ENCODE measurements at regions not wholly inside any gene's neighbourhood (a gene's known extent, or its start where the extent isn't known, plus 50 kb on each side); places are given as distances from the start of the nearest gene placed in this dataset.

DNA sequence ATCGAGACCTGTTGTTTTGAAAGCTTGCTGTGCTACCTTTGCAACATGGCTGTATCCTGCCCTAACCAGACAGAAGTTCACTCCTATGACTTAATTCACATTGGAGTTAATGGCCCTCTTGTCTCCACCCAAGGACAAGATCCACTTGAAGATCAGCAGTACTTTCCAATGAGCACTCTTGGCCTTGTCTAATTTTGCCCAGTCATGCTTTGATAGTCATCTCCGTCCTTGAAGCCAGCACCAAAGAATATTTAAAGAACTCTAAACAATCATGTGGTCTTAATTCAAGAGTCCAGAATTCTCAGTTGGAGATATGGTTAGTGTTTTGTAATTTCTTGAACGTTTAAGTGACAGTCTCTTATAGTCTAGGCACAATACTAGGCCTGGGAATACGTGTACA is 775.6 kb upstream of the EEF2KMT start:
- no peak for DNase-seq

GRCh38 chr16:5870886-5871691 is 773.5 kb upstream of the EEF2KMT start:
- DNase-seq, result no peak

GRCh38 chr16:5867250-5867649 is 769.7 kb upstream of the EEF2KMT start:
- DNase-seq, result no peak

DNA sequence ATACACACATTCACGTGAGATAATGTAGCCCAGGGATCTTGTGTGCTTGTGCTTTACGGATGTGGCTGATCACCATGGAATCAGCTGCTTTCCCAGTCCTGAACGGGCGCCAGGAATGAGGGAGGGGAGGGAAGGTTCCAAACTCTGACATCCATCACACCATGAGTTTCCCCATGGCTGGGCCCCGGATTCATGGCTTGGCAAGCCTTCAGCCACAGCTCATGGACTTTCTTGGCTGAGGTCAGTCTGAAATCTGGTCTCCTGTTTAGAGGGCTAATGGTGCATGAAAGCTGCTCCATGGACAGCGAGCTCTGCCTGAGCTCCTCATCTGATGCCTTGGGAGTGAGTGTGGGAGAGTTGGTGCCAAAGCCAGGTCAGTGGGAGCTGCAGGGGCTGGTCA is 767.6 kb upstream of the EEF2KMT start:
- no peak for DNase-seq

GRCh38 chr16:5863071-5863606 is 765.5 kb upstream of the EEF2KMT start:
- DNase-seq, result no peak

GRCh38 chr16:5862103-5862840 is 764.7 kb upstream of the EEF2KMT start:
- DNase-seq, result no peak

DNA sequence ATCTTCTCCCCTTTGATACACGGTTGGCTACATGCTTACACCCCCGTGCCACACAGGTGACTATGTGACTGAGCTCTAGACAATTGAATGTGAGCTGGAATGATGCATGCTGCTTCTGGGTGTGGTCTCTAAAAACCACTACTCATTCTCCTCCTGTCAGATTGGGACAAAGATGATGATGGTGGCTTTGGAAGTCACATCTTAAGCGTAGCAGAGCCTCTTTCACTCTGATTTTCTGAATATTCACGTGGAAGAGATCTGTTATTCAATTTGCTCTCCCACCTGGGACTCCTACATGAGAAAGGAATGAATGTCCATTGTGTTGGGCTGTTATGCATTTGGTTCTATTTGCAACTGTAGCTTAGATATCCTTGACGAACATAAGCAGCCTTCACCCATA is 763.6 kb upstream of the EEF2KMT start:
- no peak for DNase-seq

DNA sequence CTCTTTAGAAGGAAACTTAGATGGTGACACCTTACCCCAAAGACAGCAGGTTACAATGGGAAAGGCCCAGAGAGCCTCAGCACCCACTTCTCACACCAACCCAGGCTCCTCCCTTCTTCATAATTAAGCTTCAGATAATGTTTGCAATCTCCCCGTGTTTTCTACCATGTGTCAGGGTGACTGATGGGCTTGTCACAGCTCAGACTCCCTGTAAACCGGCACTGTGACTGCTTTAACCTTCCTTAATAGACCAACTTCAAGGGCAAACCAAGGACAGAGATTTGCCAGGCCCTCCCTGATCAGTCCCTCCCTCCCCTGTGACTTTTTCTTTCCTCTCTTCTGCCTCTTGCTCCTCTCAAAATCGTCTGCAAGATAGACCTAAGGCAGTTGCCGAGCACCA is 760.6 kb upstream of the EEF2KMT start:
- no peak for DNase-seq

DNA sequence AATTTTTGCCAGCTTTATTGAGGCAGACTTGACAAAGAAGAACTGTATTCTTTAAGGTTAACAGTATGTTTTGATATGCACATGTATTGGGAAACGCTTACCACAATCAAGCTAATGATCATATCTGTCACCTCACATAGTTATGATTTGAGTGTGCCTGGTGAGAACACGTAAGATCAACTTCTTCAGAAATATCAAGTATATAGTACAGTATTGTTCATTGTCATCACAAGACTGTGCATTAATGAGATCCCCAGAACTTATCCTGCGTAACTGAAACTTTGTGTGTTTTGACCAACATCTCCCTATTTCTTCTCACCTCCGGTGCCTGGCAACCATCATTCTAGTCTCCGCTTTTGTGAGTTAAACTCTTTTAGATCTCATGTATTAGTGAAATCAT is 756.4 kb upstream of the EEF2KMT start:
- DNase-seq, result no peak

DNA sequence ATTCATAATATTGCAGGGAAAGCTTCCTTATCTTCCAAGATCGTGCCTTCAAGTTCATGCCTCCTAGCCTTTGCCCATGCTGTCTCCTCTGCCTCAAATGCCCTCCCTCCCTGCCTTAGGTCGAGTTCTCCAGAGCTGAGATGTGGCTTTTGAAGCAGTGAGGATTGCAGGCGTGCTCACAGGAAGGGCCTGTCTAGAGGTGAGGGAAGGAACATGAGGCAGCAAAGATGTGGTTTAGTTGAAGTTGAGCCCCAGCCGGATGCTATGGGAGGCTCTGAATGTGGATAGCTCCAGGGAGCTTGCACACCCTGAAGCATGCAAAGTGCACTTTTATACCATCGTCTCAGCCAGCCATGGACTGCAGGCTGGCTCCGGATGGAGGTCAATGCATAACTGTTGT is 754.6 kb upstream of the EEF2KMT start:
- no peak for DNase-seq

- no peak for DNase-seq
Measured at GRCh38 chr16:5851393-5851982, 753.9 kb upstream of the EEF2KMT start.

- DNase-seq, result no peak
Measured at GRCh38 chr16:5850632-5851392, 753.2 kb upstream of the EEF2KMT start.

DNA sequence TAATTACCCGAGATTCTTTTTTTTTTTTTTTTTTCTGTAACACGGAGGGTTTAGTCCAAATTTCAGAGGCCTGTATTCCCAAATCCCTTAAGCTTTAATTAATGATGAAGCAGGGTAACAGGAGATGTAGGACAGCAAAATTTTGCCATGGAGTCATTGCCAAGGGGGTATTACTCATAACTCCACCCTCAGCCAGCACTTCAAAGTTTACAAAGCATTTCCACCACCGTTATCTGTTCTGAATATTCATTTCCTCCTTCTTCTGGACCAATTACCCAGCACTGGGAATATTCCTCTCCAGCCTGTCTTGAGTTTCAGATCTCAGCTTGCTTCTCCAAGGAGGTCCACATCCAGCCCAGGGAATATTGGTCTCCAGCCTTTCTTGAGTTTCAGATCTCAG is 747.5 kb upstream of the EEF2KMT start:
- no peak for DNase-seq

- DNase-seq, result no peak
Measured at GRCh38 chr16:5841974-5842373, 744.4 kb upstream of the EEF2KMT start.

- no peak for DNase-seq
Measured at GRCh38 chr16:5838725-5839124, 741.1 kb upstream of the EEF2KMT start.

DNA sequence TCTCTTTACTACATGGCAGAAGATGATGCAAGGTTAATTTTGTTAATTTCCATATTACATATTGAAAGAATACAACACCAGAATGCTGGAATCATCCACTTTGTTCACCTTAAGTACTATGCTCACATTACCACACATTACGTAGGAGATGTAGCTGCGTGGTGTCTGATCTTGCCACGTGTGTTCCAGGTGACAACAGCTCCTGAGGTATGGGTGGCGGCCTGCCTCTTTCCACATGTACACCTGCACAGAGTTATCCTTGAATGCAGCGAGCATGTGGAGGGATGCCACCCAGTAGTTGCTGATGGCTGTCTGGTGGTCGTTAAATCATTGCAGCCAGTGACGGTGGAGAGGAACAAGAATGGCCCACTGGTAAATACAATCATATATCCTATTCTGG is 740.5 kb upstream of the EEF2KMT start:
- no peak for DNase-seq

DNA sequence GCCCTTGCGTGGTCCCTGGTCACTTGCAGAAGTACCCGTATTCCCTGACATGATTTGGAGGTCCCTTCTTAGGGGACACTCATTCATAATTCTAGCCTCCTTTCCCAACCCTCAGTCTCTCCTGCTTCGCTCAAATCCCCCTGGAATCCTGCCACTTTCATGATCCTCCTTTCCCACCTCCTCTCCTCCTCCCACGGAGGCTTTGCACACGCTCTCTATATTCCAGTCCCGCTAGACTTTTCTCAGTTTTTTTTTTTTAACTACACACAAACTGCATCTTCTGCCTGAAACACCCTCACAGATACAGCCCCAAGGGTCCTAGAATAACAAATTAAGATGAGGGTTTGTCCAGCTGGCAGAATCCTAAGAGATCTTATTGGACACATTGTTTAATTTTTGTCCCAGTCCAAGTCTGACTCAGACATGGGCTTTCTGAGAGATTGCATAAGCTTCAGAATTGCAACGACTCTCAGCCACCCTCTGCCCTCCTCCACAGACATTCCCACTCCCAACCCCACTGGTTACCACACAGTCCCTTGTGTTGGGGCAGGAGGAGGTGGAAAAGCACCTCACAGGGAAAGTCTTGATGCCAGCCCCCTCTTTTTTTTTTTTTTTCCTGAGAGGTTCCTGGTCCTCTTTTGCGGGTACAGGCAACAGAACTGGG is 739.5 kb upstream of the EEF2KMT start:
- DNase-seq, result no peak

DNA sequence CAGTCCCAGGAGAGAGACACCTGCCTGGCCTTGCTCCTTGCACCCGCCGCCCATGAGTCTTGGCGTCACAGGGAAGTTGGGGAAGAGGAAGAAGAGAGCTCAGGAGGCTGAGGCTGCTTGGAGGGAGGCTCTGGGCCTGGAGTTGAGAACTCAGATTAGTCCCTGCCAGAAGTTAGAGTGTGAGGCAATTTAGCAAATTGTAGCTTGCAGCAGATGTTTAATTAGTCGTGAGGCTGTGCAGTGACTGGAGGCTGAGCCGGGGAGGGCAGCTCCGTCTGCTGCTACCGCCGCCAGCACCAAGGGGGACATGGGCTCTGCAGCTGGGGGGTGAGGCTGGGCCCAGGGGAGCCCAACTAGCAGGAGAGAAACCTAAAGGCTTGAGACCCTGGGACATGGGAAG is 738.3 kb upstream of the EEF2KMT start:
- no peak for DNase-seq

GRCh38 chr16:5826332-5826731 is 728.7 kb upstream of the EEF2KMT start:
- no peak for DNase-seq

DNA sequence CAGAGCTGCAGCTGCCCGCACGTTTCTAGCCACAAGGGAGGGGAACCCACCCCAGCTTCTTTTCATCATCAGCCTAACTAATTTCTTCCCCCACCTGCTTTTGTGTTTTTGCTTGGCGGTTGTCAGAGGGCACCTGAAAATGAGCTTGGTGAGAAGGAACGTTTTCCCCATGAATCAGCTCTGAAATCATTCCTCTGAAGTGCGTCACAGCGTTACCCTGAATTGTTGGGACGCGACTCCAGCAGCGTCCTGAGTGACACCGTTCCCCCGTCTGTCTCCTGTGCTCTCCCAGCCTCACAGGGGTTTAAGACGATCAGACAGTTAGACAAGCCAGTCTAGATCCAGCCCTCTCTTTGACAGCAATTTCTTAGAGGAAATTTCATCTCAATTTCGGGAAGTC is 722.9 kb upstream of the EEF2KMT start:
- DNase-seq, result no peak

DNA sequence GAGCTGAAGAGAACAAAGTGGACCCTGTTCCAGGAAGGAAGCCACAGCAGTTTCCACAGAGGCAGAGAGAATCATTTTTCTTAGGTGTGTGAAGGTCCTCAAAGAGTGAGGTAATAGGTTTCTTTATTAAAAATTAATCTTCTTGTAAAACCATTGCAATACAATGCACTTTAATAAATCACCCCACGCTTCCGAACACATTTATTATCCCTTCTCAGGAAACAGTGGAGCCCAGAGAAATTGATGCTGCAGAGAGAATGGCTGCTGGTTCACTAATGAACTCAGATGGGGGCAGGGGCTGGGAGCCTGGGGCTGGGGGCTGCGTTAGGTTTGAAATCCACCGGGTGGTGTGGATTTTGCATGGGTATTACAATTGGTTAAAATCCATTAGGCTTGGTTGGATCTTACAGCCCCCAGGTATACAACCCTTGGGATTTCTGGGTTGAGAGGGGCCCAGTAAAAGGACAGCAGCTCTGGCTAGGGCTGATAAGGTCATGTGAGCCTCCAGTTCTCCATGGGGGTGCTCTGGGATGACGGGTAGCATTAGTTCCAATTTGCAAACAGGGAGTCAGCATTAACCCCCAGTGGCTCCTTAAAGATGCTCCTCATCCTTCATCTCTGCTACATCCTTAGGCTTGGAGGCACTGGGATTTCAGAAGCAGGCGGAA is 718.1 kb upstream of the EEF2KMT start:
- DNase-seq, result no peak

- DNase-seq, result no peak
Measured at GRCh38 chr16:5801396-5801795, 703.8 kb upstream of the EEF2KMT start.

Measured in central memory CD4-positive, alpha-beta T cell (primary cell).